C4-2B (cell line): ENCODE measurements at regions not wholly inside any gene's neighbourhood (a gene's known extent, or its start where the extent isn't known, plus 50 kb on each side); places are given as distances from the start of the nearest gene placed in this dataset.

Experiments
- CTCF ChIP-seq: fragments of 450-650 bp; conservative IDR thresholded peaks from 2 replicates; pipeline ENCODE4 v1.5.1; 2017; ENCODE audit warnings: mild to moderate bottlenecking
- ZFX ChIP-seq: fragments of 450-650 bp; IDR thresholded peaks from 2 replicates; pipeline ENCODE4 v1.6.1; 2017

GRCh38 chr6:90434094-90434493 is 137.5 kb upstream of the BACH2 start:
- TF ChIP-seq CTCF (no peak), ZFX (no peak)
